Astrocyte (in vitro differentiated cells and primary cell): ENCODE measurements at regions not wholly inside any gene's neighbourhood (a gene's known extent, or its start where the extent isn't known, plus 50 kb on each side); places are given as distances from the start of the nearest gene placed in this dataset.
"Not testable (repeated sequence)": the region's sequence is repeated elsewhere in the genome, so short reads cannot be mapped to it uniquely, and the experiment has no call there.

Experiments used
- DNase-seq: peaks from one replicate; pipeline ENCODE4 v3.0.0-alpha.2; 2010; ENCODE audit warnings: low read depth
- FAIRE-seq: peaks from 2 replicates; lab custom pipeline; 2011; peaks lifted over from hg19 to GRCh38; lab: Jason Lieb, UNC
- H2AFZ ChIP-seq: 2 replicates; pipeline ENCODE4 v1.6.0; 2012; ENCODE audit warnings: low read depth, low read length, inconsistent platforms
- H3K27ac ChIP-seq: 2 replicates; pipeline ENCODE4 v1.5.1; 2011; ENCODE audit warnings: low read depth, low read length, inconsistent platforms
- H3K27me3 ChIP-seq: 2 replicates; pipeline ENCODE4 v1.6.0; 2011; ENCODE audit warnings: low read length, inconsistent platforms; ENCODE audit not compliant: insufficient read depth
- H3K36me3 ChIP-seq: 2 replicates; pipeline ENCODE4 v1.5.1; 2011; ENCODE audit warnings: low read length, inconsistent platforms; ENCODE audit not compliant: insufficient read depth
- H3K4me1 ChIP-seq: 2 replicates; pipeline ENCODE4 v1.5.1; 2011; ENCODE audit warnings: low read length, inconsistent platforms; ENCODE audit not compliant: insufficient read depth
- H3K4me2 ChIP-seq: 2 replicates; pipeline ENCODE4 v1.6.0; 2012; ENCODE audit warnings: low read length, inconsistent platforms
- H3K4me3 ChIP-seq: 2 replicates; pipeline ENCODE4 v1.5.1; 2011; ENCODE audit warnings: low read depth, mild to moderate bottlenecking, low read length, inconsistent platforms; ENCODE audit not compliant: insufficient read depth
- H3K79me2 ChIP-seq: 2 replicates; pipeline ENCODE4 v1.6.0; 2012; ENCODE audit warnings: mild to moderate bottlenecking, low read length, inconsistent platforms; ENCODE audit not compliant: insufficient read depth
- H3K9ac ChIP-seq: 2 replicates; pipeline ENCODE4 v1.6.0; 2012; ENCODE audit warnings: mild to moderate bottlenecking, low read length, inconsistent platforms
- H3K9me3 ChIP-seq: 2 replicates; pipeline ENCODE4 v1.5.1; 2012; ENCODE audit warnings: low read depth, mild to moderate bottlenecking, low read length, inconsistent platforms; ENCODE audit not compliant: insufficient read depth
- H4K20me1 ChIP-seq: 2 replicates; pipeline ENCODE4 v1.6.0; 2012; ENCODE audit warnings: low read length, inconsistent platforms; ENCODE audit not compliant: insufficient read depth
- H3K27ac Mint-ChIP-seq: one replicate; pipeline ENCODE4 v1.8.0; 2021; ENCODE audit warnings: mild to moderate bottlenecking, mixed read lengths; ENCODE audit not compliant: unreplicated experiment
- H3K27me3 Mint-ChIP-seq: one replicate; pipeline ENCODE4 v1.8.0; 2021; ENCODE audit warnings: low read depth, mixed read lengths; ENCODE audit not compliant: unreplicated experiment
- H3K36me3 Mint-ChIP-seq: one replicate; pipeline ENCODE4 v1.8.0; 2021; ENCODE audit warnings: low read depth, mixed read lengths; ENCODE audit not compliant: unreplicated experiment
- H3K4me1 Mint-ChIP-seq: one replicate; pipeline ENCODE4 v1.8.0; 2021; ENCODE audit warnings: low read depth, mixed read lengths; ENCODE audit not compliant: unreplicated experiment
- H3K4me3 Mint-ChIP-seq: one replicate; pipeline ENCODE4 v1.8.0; 2021; ENCODE audit warnings: mild to moderate bottlenecking, moderate library complexity, mixed read lengths; ENCODE audit not compliant: unreplicated experiment
- H3K9me3 Mint-ChIP-seq: one replicate; pipeline ENCODE4 v1.8.0; 2021; ENCODE audit warnings: mild to moderate bottlenecking, mixed read lengths; ENCODE audit not compliant: unreplicated experiment
- CTCF ChIP-seq: IDR thresholded peaks from 2 replicates; pipeline ENCODE4 v1.5.1; 2011; ENCODE audit warnings: low read depth, mild to moderate bottlenecking, inconsistent platforms, low read length, moderate library complexity; ENCODE audit not compliant: insufficient read depth
- EZH2 ChIP-seq: IDR thresholded peaks from 2 replicates; pipeline ENCODE4 v1.6.1; 2012; ENCODE audit warnings: mild to moderate bottlenecking, low read length, inconsistent platforms; ENCODE audit not compliant: insufficient read depth

DNA sequence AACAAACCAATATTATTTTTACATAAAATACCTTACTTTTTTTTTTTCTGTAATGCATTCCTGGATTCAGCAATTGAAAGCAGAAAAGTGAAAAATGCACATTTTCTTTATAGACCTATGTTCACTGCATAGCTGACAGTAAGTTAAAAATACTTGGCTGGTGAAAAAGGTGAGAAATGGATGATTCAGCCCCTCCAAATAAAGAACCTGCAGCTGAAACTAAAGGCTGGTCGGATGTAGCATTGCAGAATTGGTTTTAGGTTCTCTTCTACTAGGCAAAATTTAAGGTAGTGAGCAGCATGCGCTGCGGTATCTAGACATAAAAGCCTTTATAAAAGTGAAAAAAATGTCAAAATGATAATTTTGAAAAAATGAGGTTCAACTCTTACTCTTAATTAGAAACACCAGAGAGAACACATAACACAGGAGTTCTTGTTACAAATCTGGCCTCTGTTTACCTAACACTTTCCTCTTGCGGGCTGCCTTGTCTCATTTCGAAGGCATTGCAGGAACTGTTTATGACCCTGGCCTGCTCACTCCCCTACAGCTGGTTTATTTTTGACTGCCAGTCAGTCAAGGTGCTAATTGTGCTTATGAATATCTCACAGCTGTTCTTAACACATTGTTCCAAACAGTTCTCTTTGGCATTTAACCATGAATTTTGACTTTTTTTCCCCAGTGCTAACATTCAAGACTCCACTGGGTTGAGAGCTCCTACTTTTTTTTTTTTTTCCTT is 455.4 kb upstream of the TBL1XR1 start:
- Histone ChIP-seq H3K4me2 (no peak overlapping the region), H3K9me3 (no peaks in the 10 kb centered on the region), H4K20me1 (no peaks in the 10 kb centered on the region), H3K36me3 (no peaks in the 10 kb centered on the region), H2AFZ (no peak overlapping the region), H3K4me1 (no peaks in the 10 kb centered on the region), H3K9ac (no peak overlapping the region), H3K79me2 (no peaks in the 10 kb centered on the region), H3K4me3 (no peak overlapping the region), H3K27me3 (no peaks in the 10 kb centered on the region), H3K27ac (no peak overlapping the region)
- Mint-ChIP-seq H3K4me3 (no peak overlapping the region), H3K36me3 (no peaks in the 10 kb centered on the region), H3K27ac (no peak overlapping the region), H3K27me3 (no peaks in the 10 kb centered on the region), H3K4me1 (peaks cover 2% of the 10 kb centered on the region), H3K9me3 (no peaks in the 10 kb centered on the region)
- TF ChIP-seq EZH2 (no peak), CTCF (no peak)
- FAIRE-seq (no peak), DNase-seq (no peak)

DNA sequence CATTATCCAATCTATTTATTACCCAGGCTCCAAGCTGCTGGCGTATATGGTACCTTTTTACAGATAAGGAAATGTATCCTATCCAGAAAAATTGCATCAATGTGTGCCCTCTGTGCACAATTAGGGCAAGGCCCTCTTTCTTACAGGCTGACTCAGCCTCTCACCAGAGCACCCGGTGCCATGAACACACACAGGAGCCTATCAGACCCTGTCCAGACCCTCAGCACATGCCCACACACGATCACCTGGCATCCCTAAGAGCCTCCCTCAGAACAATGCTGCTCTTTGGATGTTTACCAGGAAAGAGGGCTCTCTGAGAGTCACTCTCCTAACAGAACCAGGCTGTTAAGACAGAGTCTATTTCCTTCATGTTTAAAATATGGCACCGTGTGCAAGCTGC is 460.0 kb upstream of the TBL1XR1 start:
- H3K4me1 ChIP-seq = no peaks in the 10 kb centered on the region
- Mint-ChIP-seq H3K27me3 (no peaks in the 10 kb centered on the region), H3K36me3 (no peaks in the 10 kb centered on the region), H3K4me1 (no peaks in the 10 kb centered on the region), H3K27ac (no peak overlapping the region), H3K4me3 (no peak overlapping the region), H3K9me3 (peaks cover 4% of the 10 kb centered on the region)
- FAIRE-seq (no peak), DNase-seq (no peak)
- no peak overlapping the region for H3K27ac ChIP-seq
- no peaks in the 10 kb centered on the region for H3K79me2 ChIP-seq
- H4K20me1 ChIP-seq = no peaks in the 10 kb centered on the region
- H3K9me3 ChIP-seq = no peaks in the 10 kb centered on the region
- no peak overlapping the region for H3K4me3 ChIP-seq
- H3K36me3 ChIP-seq = no peaks in the 10 kb centered on the region
- no peak for TF ChIP-seq EZH2
- no peak for TF ChIP-seq CTCF
- no peaks in the 10 kb centered on the region for H3K27me3 ChIP-seq
- no peak overlapping the region for H3K4me2 ChIP-seq
- no peak overlapping the region for H3K9ac ChIP-seq
- H2AFZ ChIP-seq = no peak overlapping the region

GRCh38 chr3:177658354-177658753 is 461.1 kb upstream of the TBL1XR1 start:
- Histone ChIP-seq H3K79me2 (no peaks in the 10 kb centered on the region), H3K4me2 (no peak overlapping the region), H3K4me3 (no peak overlapping the region), H3K4me1 (no peaks in the 10 kb centered on the region), H3K9me3 (no peaks in the 10 kb centered on the region), H3K27me3 (no peaks in the 10 kb centered on the region), H3K36me3 (no peaks in the 10 kb centered on the region), H3K27ac (no peak overlapping the region), H3K9ac (no peak overlapping the region), H2AFZ (no peak overlapping the region), H4K20me1 (no peaks in the 10 kb centered on the region)
- Mint-ChIP-seq H3K27me3 (no peaks in the 10 kb centered on the region), H3K4me1 (no peaks in the 10 kb centered on the region), H3K27ac (no peak overlapping the region), H3K36me3 (no peaks in the 10 kb centered on the region), H3K9me3 (peaks cover 8% of the 10 kb centered on the region), H3K4me3 (no peak overlapping the region)
- TF ChIP-seq CTCF = no peak
- no peak for TF ChIP-seq EZH2
- no peak for DNase-seq
- FAIRE-seq = no peak

GRCh38 chr3:177664380-177665103 is 467.3 kb upstream of the TBL1XR1 start:
- not testable (repeated sequence) for H3K4me2 ChIP-seq, H4K20me1 ChIP-seq, H3K36me3 ChIP-seq, DNase-seq, H3K4me1 Mint-ChIP-seq, H2AFZ ChIP-seq, H3K4me3 ChIP-seq, H3K4me1 ChIP-seq, H3K9me3 ChIP-seq, H3K79me2 ChIP-seq, H3K27ac Mint-ChIP-seq, H3K4me3 Mint-ChIP-seq, H3K27ac ChIP-seq, FAIRE-seq, H3K9ac ChIP-seq, H3K27me3 Mint-ChIP-seq, H3K27me3 ChIP-seq, H3K36me3 Mint-ChIP-seq
- H3K9me3 Mint-ChIP-seq = peaks cover 14% of the 10 kb centered on the region
